ENCODE measurements at regions not wholly inside any gene's neighbourhood (a gene's known extent, or its start where the extent isn't known, plus 50 kb on each side); places are given as distances from the start of the nearest gene placed in this dataset.

DNA sequence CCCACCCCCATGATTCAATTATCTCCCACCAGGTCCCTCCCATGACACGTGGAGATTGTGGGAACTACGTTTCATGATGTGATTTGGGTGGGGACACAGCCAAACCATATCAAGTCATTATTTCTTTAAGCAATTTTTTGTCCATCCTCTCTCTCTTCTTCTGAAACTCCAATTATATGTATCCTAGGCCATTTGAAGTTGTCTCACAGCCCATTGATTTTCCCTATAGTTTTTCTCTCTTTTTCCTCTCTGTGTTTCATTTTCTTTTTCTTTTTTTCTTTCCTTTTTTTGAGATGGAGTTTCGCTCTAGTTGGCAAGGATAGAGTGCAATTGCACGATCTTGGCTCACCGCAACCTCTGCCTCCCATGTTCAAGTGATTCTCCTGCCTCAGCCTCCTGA, 101.9 kb upstream of the CXCL14 start:
- H3K27ac ChIP-seq, result no peak overlapping the region
- TF ChIP-seq, protein P1, sequence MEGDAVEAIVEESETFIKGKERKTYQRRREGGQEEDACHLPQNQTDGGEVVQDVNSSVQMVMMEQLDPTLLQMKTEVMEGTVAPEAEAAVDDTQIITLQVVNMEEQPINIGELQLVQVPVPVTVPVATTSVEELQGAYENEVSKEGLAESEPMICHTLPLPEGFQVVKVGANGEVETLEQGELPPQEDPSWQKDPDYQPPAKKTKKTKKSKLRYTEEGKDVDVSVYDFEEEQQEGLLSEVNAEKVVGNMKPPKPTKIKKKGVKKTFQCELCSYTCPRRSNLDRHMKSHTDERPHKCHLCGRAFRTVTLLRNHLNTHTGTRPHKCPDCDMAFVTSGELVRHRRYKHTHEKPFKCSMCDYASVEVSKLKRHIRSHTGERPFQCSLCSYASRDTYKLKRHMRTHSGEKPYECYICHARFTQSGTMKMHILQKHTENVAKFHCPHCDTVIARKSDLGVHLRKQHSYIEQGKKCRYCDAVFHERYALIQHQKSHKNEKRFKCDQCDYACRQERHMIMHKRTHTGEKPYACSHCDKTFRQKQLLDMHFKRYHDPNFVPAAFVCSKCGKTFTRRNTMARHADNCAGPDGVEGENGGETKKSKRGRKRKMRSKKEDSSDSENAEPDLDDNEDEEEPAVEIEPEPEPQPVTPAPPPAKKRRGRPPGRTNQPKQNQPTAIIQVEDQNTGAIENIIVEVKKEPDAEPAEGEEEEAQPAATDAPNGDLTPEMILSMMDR (IDR thresholded peaks at IDR 0.05), result no peak
- TF ChIP-seq ZFX (IDR thresholded peaks at IDR 0.05; ENCODE audit: borderline replicate concordance), result no peak

DNA sequence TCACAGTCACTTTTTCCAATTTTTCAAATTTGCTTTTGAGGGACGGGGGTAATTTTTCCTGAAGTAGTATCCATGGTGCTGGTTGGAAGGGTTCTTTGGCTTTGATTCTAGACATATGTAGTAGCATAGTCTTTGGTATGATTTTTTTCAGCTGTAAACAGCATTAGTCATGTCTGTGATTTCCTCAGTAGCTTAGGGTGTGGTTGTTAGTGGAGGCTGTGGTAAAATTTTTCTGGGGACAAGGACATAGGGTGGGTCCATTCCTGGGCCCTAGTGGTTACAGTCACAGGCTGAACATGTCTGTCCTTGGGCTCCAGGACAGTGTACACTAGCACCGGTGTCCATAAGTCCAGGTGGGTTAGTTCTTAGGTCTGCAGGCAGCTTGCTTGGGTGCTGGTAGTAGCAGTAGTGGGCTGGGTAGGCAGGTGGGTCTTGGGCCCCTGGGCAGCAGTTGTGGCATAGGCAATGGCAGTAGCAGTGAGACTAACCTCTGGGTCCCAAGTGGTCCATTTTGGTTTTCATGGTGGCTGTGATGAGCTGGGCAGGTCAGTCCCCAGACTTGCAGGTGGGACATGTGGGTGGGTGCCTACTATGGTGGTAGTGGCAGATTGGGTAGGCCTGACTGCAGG, 100.0 kb upstream of the CXCL14 start:
- H3K27ac ChIP-seq, result no peak overlapping the region
- TF ChIP-seq, protein P1 (IDR thresholded peaks at IDR 0.05), result no peak
- no peak for TF ChIP-seq ZFX (IDR thresholded peaks at IDR 0.05; ENCODE audit: borderline replicate concordance)

GRCh38 chr5:135671966-135672365, 93.2 kb upstream of the CXCL14 start:
- no peak for TF ChIP-seq ZFX (IDR thresholded peaks at IDR 0.05; ENCODE audit: borderline replicate concordance)
- TF ChIP-seq, protein P1 (IDR thresholded peaks at IDR 0.05), result no peak
- no peak overlapping the region for H3K27ac ChIP-seq

DNA sequence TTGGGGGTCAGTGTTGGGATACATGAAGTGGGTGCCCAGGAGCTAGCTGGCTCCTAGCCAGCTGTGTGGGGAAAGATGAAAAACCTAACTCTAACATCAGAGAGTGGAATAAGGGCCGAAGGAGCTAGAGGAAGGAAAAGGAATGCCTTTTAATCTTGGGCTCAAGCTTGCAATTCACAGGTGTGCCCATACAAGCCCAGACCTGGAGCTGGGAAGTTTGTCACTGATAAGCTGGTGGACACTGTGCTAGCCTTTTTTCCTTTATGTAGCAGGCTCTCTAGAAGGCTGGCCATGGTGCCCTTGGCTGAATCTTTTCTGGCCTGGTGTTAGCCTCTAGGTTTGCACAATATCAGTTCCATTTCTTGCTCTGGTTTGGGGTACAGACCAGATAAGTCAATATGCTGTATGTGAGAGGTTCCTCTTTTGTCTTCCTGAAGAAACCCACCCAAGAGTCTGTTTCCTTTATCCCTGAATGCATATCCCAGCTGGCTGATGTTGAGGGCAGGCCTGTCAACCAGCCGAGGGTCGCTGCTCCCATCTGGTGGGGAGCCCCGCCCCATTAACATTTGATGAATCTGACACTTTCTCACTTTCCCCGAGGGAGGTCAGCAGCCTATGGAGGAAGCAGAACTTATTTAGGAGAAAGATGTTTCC, 92.4 kb upstream of the CXCL14 start:
- no peak overlapping the region for H3K27ac ChIP-seq
- TF ChIP-seq ZFX (IDR thresholded peaks at IDR 0.05; ENCODE audit: borderline replicate concordance), result no peak
- TF ChIP-seq, protein P1 (IDR thresholded peaks at IDR 0.05), result no peak

DNA sequence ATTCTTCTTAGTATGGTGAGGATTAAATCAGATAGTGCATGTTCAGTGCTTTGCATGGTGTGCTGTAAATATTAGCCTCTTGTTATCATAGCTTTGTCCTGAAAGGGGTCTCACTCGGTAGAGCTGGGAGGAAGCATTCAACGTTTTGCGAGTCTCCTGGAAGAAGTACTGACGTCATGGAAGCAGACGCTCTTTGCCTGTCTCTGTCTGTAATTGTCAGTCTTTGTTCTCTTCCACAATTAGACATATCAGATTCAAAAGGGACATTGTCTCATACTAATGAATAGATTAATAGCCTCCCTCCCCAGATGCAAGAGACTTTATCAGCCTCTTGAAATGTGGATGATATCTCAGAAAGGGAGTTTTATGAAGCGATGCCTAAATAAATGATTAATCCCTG, 91.8 kb upstream of the CXCL14 start:
- TF ChIP-seq, protein P1 (IDR thresholded peaks at IDR 0.05), result no peak
- TF ChIP-seq ZFX (IDR thresholded peaks at IDR 0.05; ENCODE audit: borderline replicate concordance), result no peak
- no peak overlapping the region for H3K27ac ChIP-seq

- TF ChIP-seq, protein P1 (IDR thresholded peaks at IDR 0.05), result no peak
- no peak for TF ChIP-seq ZFX (IDR thresholded peaks at IDR 0.05; ENCODE audit: borderline replicate concordance)
- H3K27ac ChIP-seq, result no peak overlapping the region
Measured at GRCh38 chr5:135669416-135669815, 90.6 kb upstream of the CXCL14 start.

DNA sequence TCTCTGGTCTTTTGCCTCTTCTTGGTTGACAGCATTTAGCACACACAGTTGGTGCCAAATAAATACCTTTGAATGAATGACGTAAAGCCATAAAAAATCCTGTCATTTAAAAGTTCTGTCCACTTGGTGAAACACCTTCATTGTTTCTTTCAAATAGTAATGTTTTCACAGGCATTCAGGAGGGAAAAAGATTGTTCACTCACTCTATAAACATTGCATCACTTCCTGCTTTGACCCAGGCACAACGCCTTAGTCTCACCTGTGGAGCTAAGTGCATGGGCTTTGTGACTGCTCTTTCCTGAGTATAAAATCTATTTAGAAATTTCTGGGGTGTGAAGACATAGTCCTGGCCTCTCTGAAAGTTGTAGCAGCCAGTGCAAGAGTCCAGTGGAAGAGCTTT, 88.9 kb upstream of the CXCL14 start:
- TF ChIP-seq, protein P1 (IDR thresholded peaks at IDR 0.05), result no peak
- TF ChIP-seq ZFX (IDR thresholded peaks at IDR 0.05; ENCODE audit: borderline replicate concordance), result no peak
- no peak overlapping the region for H3K27ac ChIP-seq

Data from 22Rv1 (cell line).